H9 (cell line): ENCODE measurements at regions not wholly inside any gene's neighbourhood (a gene's known extent, or its start where the extent isn't known, plus 50 kb on each side); places are given as distances from the start of the nearest gene placed in this dataset.

Source experiments
- DNase-seq: peaks from one replicate; pipeline ENCODE4 v3.0.0-alpha.2; 2017
- H2AFZ ChIP-seq: one replicate; pipeline ENCODE4 v1.6.1; 2013; ENCODE audit warnings: mild to moderate bottlenecking, low read length, control low read depth, moderate library complexity
- H2AK5ac ChIP-seq: 2 replicates; pipeline ENCODE4 v1.6.1; 2013; ENCODE audit warnings: low read length, control low read depth, mixed read lengths; ENCODE audit not compliant: insufficient read length
- H2BK120ac ChIP-seq: one replicate; pipeline ENCODE4 v1.6.1; 2013; ENCODE audit warnings: low read depth, mild to moderate bottlenecking, low read length, control low read depth, inconsistent platforms; ENCODE audit not compliant: poor library complexity, severe bottlenecking
- H2BK12ac ChIP-seq: 2 replicates; pipeline ENCODE4 v1.6.1; 2013; ENCODE audit warnings: low read length, control low read depth, mixed read lengths, low read depth; ENCODE audit not compliant: insufficient read length
- H2BK15ac ChIP-seq: 2 replicates; pipeline ENCODE4 v1.6.1; 2013; ENCODE audit warnings: low read depth, low read length, control low read depth
- H2BK20ac ChIP-seq: one replicate; pipeline ENCODE4 v1.6.1; 2013; ENCODE audit warnings: low read depth, mild to moderate bottlenecking, low read length, control low read depth, inconsistent platforms; ENCODE audit not compliant: poor library complexity, severe bottlenecking
- H2BK5ac ChIP-seq: 2 replicates; pipeline ENCODE4 v1.6.1; 2013; ENCODE audit warnings: low read length, control low read depth, mixed read lengths; ENCODE audit not compliant: insufficient read length
- H3K14ac ChIP-seq: 2 replicates; pipeline ENCODE4 v1.6.1; 2013; ENCODE audit warnings: low read length, control low read depth; ENCODE audit not compliant: insufficient read depth
- H3K18ac ChIP-seq: 2 replicates; pipeline ENCODE4 v1.6.1; 2013; ENCODE audit warnings: low read depth, mild to moderate bottlenecking, mixed read lengths, low read length, control low read depth; ENCODE audit not compliant: insufficient read length
- H3K23ac ChIP-seq: 2 replicates; pipeline ENCODE4 v1.6.1; 2013; ENCODE audit warnings: low read length, control low read depth, mixed read lengths, low read depth; ENCODE audit not compliant: insufficient read length
- H3K23me2 ChIP-seq: 2 replicates; pipeline ENCODE4 v1.6.1; 2013; ENCODE audit warnings: low read depth, mild to moderate bottlenecking, mixed read lengths, low read length, control low read depth; ENCODE audit not compliant: insufficient read length, poor library complexity, severe bottlenecking
- H3K27ac ChIP-seq: 2 replicates; pipeline ENCODE4 v1.5.1; 2013; ENCODE audit warnings: low read length, control low read depth, mixed read lengths, low read depth; ENCODE audit not compliant: insufficient read length
- H3K27me3 ChIP-seq: 2 replicates; pipeline ENCODE4 v1.6.1; 2013; ENCODE audit warnings: low read length, control low read depth, inconsistent platforms; ENCODE audit not compliant: insufficient read depth
- H3K4ac ChIP-seq: 2 replicates; pipeline ENCODE4 v1.6.1; 2013; ENCODE audit warnings: low read depth, mild to moderate bottlenecking, control low read depth, inconsistent platforms, low read length, moderate library complexity
- H3K4me1 ChIP-seq: 2 replicates; pipeline ENCODE4 v1.6.1; 2013; ENCODE audit warnings: low read length, control low read depth, inconsistent platforms; ENCODE audit not compliant: insufficient read depth
- H3K4me2 ChIP-seq: 2 replicates; pipeline ENCODE4 v1.6.1; 2013; ENCODE audit warnings: low read length, control low read depth, mixed read lengths; ENCODE audit not compliant: insufficient read length, insufficient read depth
- H3K56ac ChIP-seq: 2 replicates; pipeline ENCODE4 v1.6.1; 2013; ENCODE audit warnings: low read depth, mild to moderate bottlenecking, mixed read lengths, low read length, control low read depth; ENCODE audit not compliant: insufficient read length
- H3K79me1 ChIP-seq: 2 replicates; pipeline ENCODE4 v1.6.1; 2013; ENCODE audit warnings: low read depth, mild to moderate bottlenecking, moderate library complexity, low read length, control low read depth, inconsistent platforms; ENCODE audit not compliant: insufficient read depth, poor library complexity, severe bottlenecking
- H3K79me2 ChIP-seq: 2 replicates; pipeline ENCODE4 v1.6.1; 2013; ENCODE audit warnings: low read length, control low read depth, inconsistent platforms; ENCODE audit not compliant: insufficient read depth
- H3K9ac ChIP-seq: 2 replicates; pipeline ENCODE4 v1.6.1; 2013; ENCODE audit warnings: low read length, control low read depth, mixed read lengths; ENCODE audit not compliant: insufficient read length; ENCODE audit errors: extremely low read depth
- H3K9me3 ChIP-seq: one replicate; pipeline ENCODE4 v1.6.1; 2013; ENCODE audit warnings: low read depth, low read length, inconsistent platforms; ENCODE audit not compliant: control insufficient read depth
- H3T11ph ChIP-seq: one replicate; pipeline ENCODE4 v1.6.1; 2013; ENCODE audit warnings: mild to moderate bottlenecking, low read length, control low read depth, inconsistent platforms
- H4K20me1 ChIP-seq: one replicate; pipeline ENCODE4 v1.6.1; 2013; ENCODE audit not compliant: control insufficient read depth, insufficient read length, insufficient read depth
- H4K5ac ChIP-seq: 2 replicates; pipeline ENCODE4 v1.6.1; 2013; ENCODE audit warnings: low read depth, mild to moderate bottlenecking, mixed read lengths, low read length, control low read depth; ENCODE audit not compliant: insufficient read length
- H4K8ac ChIP-seq: replicated peaks from 2 replicates; pipeline ENCODE4 v1.6.1; 2013; ENCODE audit warnings: low read length, control low read depth, mixed read lengths, low read depth; ENCODE audit not compliant: insufficient read length
- H4K91ac ChIP-seq: 2 replicates; pipeline ENCODE4 v1.6.1; 2013; ENCODE audit warnings: low read depth, mild to moderate bottlenecking, moderate library complexity, mixed read lengths, low read length, control low read depth; ENCODE audit not compliant: insufficient read length
- H3K27ac Mint-ChIP-seq, 3 experiments: 2 replicates in 2 of 3; 3 replicates in 1 of 3; pipeline ENCODE4 v1.8.0; 2020 to 2021; ENCODE audit warnings: mixed read lengths in 3 of 3, mild to moderate bottlenecking in 1 of 3, moderate library complexity in 1 of 3
- H3K27me3 Mint-ChIP-seq: 2 replicates; pipeline ENCODE4 v1.8.0; 2021; ENCODE audit warnings: low read depth, mild to moderate bottlenecking, moderate library complexity, mixed read lengths
- H3K36me3 Mint-ChIP-seq, 3 experiments: 2 replicates in 2 of 3; 3 replicates in 1 of 3; pipeline ENCODE4 v1.8.0; 2020 to 2021; ENCODE audit warnings: low read depth in 3 of 3, mixed read lengths in 3 of 3; ENCODE audit not compliant: insufficient read depth in 1 of 3
- H3K4me1 Mint-ChIP-seq, 2 experiments: 2 replicates each; pipeline ENCODE4 v1.8.0; 2020; ENCODE audit warnings: mixed read lengths in 2 of 2
- H3K4me3 Mint-ChIP-seq, 2 experiments: 2 replicates in 1 of 2; 3 replicates in 1 of 2; pipeline ENCODE4 v1.8.0; 2020 to 2021; ENCODE audit warnings: mild to moderate bottlenecking in 2 of 2, mixed read lengths in 2 of 2, moderate library complexity in 1 of 2
- H3K9me3 Mint-ChIP-seq, 2 experiments: 2 replicates in 1 of 2; 3 replicates in 1 of 2; pipeline ENCODE4 v1.8.0; 2020; ENCODE audit warnings: mild to moderate bottlenecking in 2 of 2, mixed read lengths in 2 of 2, moderate library complexity in 1 of 2
- CTCF ChIP-seq: fragments of 200-600 bp; sonication (generic); conservative IDR thresholded peaks from 3 replicates; pipeline ENCODE4 v1.8.0; 2021; ENCODE audit warnings: antibody characterized with exemption, mild to moderate bottlenecking
- WGBS: extraction: QIAGEN DNeasy Blood & Tissue Kit; methylation state at CpG from one replicate; pipeline ENCODE4 v1.1.7; 2013; ENCODE audit warnings: missing lambda C conversion rate, low lambda C conversion rate, mixed read lengths; ENCODE audit not compliant: insufficient read length; ENCODE audit errors: extremely low coverage; 5-methylcytosine and 5-hydroxymethylcytosine counted together

- peaks cover 11% of the 10 kb centered on the region for H3K4me1 ChIP-seq
- no CpG with 5 or more reads among the region's 1 CpG for WGBS
Observed at GRCh38 chr2:176447616-176448015, 178.4 kb downstream of the MTX2 start.

More at GRCh38 chr2:176447616-176448015, 178.4 kb downstream of the MTX2 start:
- no peak for TF ChIP-seq CTCF
- no peak overlapping the region for H3K27ac ChIP-seq
- H2AFZ ChIP-seq, result no peak overlapping the region
- H3K27me3 ChIP-seq, result no peaks in the 10 kb centered on the region; the same call in 1 of the 2 replicates
- no peak overlapping the region for H2BK5ac ChIP-seq
- H3K9me3 Mint-ChIP-seq, result no peaks in the 10 kb centered on the region
- H3K4ac ChIP-seq, result no peak overlapping the region
- no peaks in the 10 kb centered on the region for H3K23me2 ChIP-seq
- no peak for DNase-seq
- peaks cover 20 to 23% of the 10 kb centered on the region in 2 experiments for H3K4me1 Mint-ChIP-seq
- H4K8ac ChIP-seq, result no peak overlapping the region
- H3K79me1 ChIP-seq, result no peaks in the 10 kb centered on the region
- no peaks in the 10 kb centered on the region for H3K36me3 Mint-ChIP-seq
- H3K4me3 Mint-ChIP-seq, result no peak overlapping the region
- H2AK5ac ChIP-seq, result no peak overlapping the region
- H3K56ac ChIP-seq, result no peak overlapping the region
- H3K27me3 Mint-ChIP-seq, result peaks cover 7% of the 10 kb centered on the region
- no peak overlapping the region for H4K5ac ChIP-seq
- no peak overlapping the region for H3T11ph ChIP-seq
- no peak overlapping the region for H2BK120ac ChIP-seq
- H3K79me2 ChIP-seq, result no peaks in the 10 kb centered on the region
- no peak overlapping the region for H2BK20ac ChIP-seq
- H2BK12ac ChIP-seq, result no peak overlapping the region
- no peak overlapping the region for H3K4me2 ChIP-seq
- no peak overlapping the region for H3K23ac ChIP-seq
- H3K27ac Mint-ChIP-seq, result no peak overlapping the region
- no peaks in the 10 kb centered on the region for H4K20me1 ChIP-seq
- no peak overlapping the region for H2BK15ac ChIP-seq
- H3K9ac ChIP-seq, result no peak overlapping the region
- H4K91ac ChIP-seq, result no peak overlapping the region
- no peak overlapping the region for H3K14ac ChIP-seq
- H3K18ac ChIP-seq, result no peak overlapping the region
- no peaks in the 10 kb centered on the region for H3K9me3 ChIP-seq
